B cell (primary cell): ENCODE measurements at regions not wholly inside any gene's neighbourhood (a gene's known extent, or its start where the extent isn't known, plus 50 kb on each side); places are given as distances from the start of the nearest gene placed in this dataset.

Source experiments
- CTCF ChIP-seq: fragments of 200-600 bp; IDR thresholded peaks from one replicate; pipeline ENCODE4 v1.8.0; 2022; ENCODE audit warnings: antibody characterized with exemption, mild to moderate bottlenecking
- EZH2 ChIP-seq: IDR thresholded peaks from 2 replicates; pipeline ENCODE4 v1.6.1; 2012; ENCODE audit warnings: borderline replicate concordance, low read depth, mild to moderate bottlenecking, moderate library complexity, low read length; ENCODE audit not compliant: insufficient read depth, poor library complexity, severe bottlenecking

- TF ChIP-seq CTCF: no peak
- TF ChIP-seq EZH2: no peak
Measured at GRCh38 chr7:20980668-20981264, 194.1 kb upstream of the SP8 start.
